H1 (cell line): ENCODE measurements at regions not wholly inside any gene's neighbourhood (a gene's known extent, or its start where the extent isn't known, plus 50 kb on each side); places are given as distances from the start of the nearest gene placed in this dataset.

Experiments used
- CHD7 ChIP-seq: fragments of 300-600 bp; sonication (generic); IDR thresholded peaks from 2 replicates; pipeline ENCODE4 v1.7.1; 2012; ENCODE audit warnings: low read length, moderate library complexity, mild to moderate bottlenecking, inconsistent platforms; ENCODE audit not compliant: insufficient replicate concordance
- EZH2 ChIP-seq: fragments of 200-600 bp; sonication (generic); IDR thresholded peaks from 2 replicates; pipeline ENCODE4 v1.7.1; 2012; ENCODE audit warnings: low read depth, mild to moderate bottlenecking, moderate library complexity, low read length, inconsistent platforms; ENCODE audit not compliant: severe bottlenecking
- FOSL1 ChIP-seq: IDR thresholded peaks from 2 replicates; pipeline ENCODE4 v1.6.1; 2011; ENCODE audit warnings: mild to moderate bottlenecking, low read depth, low read length, moderate library complexity; ENCODE audit not compliant: insufficient read depth
- HDAC6 ChIP-seq: IDR thresholded peaks from one replicate; pipeline ENCODE4 v1.7.1; 2012; ENCODE audit warnings: low read depth, mild to moderate bottlenecking, inconsistent platforms, low read length, moderate library complexity
- MAX ChIP-seq: IDR thresholded peaks from 2 replicates; pipeline ENCODE4 v1.6.1; 2012; ENCODE audit warnings: inconsistent platforms
- POLR2AphosphoS5 ChIP-seq: IDR thresholded peaks from 2 replicates; pipeline ENCODE4 v1.6.1; 2011; ENCODE audit warnings: low read depth, low read length
- RBBP5 ChIP-seq: IDR thresholded peaks from 2 replicates; pipeline ENCODE4 v1.7.1; 2012; ENCODE audit warnings: low read depth, mild to moderate bottlenecking, inconsistent platforms, low read length, moderate library complexity, borderline replicate concordance
- SP2 ChIP-seq: IDR thresholded peaks from 2 replicates; pipeline ENCODE4 v1.6.1; 2012; ENCODE audit warnings: mild to moderate bottlenecking, low read length, inconsistent platforms
- SRF ChIP-seq: IDR thresholded peaks from 2 replicates; pipeline ENCODE4 v1.6.1; 2011; ENCODE audit warnings: mild to moderate bottlenecking, low read depth, low read length, moderate library complexity

- TF ChIP-seq CHD7 (no peak), HDAC6 (no peak), SRF (no peak), RBBP5 (no peak), EZH2 (no peak), MAX (no peak), POLR2AphosphoS5 (no peak), FOSL1 (no peak), SP2 (no peak)
Observed at GRCh38 chr9:86764221-86764624, 183.1 kb downstream of the GAS1 start (continued).
